ENCODE measurements at regions not wholly inside any gene's neighbourhood (a gene's known extent, or its start where the extent isn't known, plus 50 kb on each side); places are given as distances from the start of the nearest gene placed in this dataset.

DNA sequence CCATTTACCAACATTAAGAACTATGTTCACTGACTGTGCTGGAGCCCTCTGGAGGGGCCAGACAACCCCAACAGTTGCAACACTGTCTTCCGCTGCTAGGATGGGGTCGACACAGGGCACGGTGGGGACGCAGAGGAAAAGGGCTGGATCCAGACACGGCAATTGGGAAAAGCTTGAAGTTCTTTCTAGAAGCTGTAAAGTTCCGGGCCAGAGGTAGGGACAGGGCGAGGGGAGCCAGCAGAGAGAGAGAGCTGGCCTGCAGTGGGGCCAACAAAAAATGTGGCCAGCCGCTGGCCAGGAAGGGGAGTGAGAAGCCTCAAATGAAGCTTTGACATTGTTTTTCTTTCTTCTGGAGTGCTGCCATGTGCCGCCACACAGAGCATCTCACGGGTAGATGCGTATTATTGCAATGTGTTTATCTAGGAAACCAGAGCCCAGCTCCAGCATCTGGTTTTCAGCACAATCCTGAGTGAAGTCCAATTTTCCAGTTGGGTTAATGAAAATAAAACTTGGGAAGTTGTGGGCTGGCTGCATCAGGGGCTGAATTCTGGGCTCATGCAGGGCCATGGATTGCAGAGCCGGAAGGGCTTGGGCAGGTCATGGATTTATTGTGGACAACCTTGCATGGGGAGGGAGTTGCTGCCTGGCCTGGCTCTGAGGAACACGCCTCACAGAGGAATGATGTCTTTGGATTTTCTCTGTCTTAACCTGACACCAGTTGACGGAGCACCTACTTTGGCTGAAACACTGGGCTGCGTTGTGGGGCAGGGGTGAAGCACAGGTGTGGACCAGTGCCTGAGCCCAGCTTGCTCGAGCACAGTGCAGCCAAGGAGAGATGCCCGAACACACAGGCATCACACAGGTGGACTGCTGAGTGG is 67.6 kb upstream of the AMPD3 start:
- DNase-seq (ENCODE audit: low read depth): no peak

DNA sequence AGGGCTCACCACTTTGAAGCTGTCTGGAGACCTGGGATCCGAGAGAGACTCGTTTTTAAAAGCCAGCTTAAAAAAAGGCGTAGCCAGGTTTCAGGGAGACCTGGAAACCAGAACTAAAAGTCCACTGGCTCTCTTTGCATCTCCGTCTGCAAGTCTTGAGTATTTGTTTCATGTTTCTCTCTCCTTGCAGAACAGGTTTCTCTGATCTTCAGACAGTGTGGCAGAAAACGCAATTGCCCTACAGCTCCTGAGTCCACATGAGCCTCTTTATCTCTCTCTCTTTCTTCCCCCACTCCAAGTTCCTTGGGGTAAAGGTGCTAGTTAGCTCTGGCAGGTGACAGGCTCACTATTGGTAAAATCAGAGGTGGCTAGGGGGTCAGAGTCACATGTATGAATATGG is 67.0 kb upstream of the AMPD3 start:
- no peak for DNase-seq (ENCODE audit: low read depth)

DNA sequence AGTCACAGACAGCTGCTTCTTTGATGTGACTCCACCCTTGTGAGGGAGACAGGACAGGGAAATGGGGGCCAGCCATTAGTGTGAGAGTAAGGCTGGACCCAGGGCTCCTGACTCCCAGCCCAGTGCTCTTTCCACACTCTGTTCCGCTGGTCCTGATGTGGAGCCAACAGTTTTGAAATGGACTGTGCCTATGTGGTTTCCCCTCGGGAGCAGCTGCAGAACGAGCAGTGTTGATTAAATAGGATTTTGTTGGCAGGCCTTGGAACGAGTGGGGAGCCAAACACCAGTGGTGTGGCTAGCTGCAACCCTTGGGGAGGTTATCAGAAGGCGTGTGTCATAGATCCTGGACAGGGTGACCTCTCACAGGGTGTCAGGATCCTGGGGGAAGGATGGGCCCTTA is 66.5 kb upstream of the AMPD3 start:
- no peak for DNase-seq (ENCODE audit: low read depth)

DNA sequence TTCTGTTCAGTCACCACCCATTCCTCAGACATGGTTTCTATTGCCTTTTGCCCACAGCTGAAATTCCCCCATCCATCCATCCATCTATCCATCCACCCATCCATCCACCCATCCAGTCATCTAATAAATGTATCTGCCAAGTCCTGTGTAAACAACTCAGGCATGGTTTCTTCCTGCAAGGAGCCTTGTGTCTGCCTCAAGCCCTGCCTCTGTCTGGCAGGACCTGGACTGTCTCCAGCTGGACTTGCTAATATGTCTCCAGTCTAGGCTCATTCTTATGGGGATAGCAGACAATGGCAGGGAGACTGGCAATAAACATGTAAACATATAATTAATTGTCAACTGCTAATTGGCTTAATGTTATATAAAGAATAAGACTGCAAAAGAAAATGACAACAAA is 64.7 kb upstream of the AMPD3 start:
- no peak for DNase-seq (ENCODE audit: low read depth)

DNA sequence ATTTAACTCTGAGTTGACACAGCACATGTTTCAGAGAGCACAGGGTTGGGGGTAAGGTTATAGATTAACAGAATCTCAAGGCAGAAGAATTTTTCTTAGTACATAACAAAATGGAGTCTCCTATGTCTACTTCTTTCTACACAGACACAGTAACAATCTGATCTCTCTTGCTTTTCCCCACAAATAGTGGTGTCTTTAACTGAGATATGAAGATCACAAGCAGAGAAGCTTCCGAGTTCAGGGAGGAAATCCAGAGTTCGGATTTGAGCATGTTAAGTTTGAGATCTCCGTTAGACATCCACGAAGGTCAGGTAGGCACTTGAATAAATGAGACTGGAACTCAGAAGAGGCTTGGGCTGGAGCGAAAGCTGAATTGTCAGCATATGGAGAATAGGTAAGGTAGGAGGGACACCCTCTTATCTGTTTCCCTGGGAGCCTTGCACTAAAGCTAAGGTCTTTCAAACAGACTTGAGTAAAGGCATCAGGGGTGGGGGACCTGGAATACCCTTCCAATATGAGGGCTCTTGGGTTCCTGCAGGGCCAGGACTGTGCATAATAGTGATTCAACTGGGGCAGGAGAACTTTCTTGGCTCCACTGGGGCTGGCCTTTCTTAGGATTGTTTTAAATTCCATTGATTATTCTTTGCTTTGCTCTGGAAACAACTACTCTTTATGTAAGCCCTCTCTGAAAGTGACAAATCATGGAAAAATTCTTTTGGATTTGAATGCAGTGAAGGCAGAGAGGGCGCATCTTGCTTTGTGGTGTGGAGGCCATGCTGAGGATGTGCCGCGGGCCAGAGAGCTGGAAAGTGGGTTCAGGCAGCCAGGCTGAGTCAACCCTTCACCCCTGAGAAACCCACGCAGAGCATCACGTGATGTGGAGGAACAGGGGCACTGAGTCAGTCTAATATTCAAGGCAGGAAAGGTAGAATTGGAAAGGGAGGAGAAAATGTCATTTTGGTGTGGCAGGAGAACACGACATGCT is 62.7 kb upstream of the AMPD3 start:
- DNase-seq (ENCODE audit: low read depth): no peak

DNA sequence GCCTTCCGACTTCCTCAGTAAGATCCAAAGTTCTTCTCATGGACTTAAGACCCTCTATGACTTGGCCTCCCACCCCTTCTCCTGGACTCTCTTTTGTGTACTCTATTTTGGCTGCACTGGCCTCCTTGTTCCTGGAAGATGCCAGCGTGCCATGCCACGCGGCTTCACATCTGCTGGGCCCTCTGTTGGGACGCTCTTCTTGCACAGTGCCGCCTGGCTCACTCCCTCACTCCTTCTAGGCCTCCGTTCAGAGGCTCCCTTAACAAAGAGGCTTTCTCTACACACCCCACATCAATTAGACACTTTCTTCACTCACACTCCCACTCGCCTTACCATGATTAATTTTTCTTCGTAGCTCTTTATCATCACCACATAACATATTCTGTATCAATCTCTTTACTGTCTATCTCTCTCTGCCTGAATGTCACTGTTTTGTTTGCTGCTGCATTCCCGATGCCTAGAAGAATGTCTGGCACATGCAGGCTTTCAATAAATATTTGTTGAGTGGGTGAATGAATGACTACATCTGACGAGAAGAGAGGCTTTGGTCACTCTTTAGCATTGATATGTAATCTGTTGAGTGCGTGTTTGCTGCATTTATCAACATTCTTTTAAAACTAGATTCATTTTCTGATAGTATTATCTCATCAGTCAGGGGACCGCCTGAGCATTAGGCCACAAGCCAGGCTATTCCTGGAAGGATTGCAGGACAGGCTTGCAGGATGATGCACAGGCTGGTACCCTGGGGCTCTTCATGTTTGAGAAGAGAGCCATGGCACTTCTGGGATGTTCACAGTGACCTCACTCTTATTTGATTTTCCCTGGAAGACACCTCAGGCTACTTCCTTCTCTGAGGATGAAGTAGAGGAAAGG is 60.6 kb upstream of the AMPD3 start:
- no peak for DNase-seq (ENCODE audit: low read depth)

DNA sequence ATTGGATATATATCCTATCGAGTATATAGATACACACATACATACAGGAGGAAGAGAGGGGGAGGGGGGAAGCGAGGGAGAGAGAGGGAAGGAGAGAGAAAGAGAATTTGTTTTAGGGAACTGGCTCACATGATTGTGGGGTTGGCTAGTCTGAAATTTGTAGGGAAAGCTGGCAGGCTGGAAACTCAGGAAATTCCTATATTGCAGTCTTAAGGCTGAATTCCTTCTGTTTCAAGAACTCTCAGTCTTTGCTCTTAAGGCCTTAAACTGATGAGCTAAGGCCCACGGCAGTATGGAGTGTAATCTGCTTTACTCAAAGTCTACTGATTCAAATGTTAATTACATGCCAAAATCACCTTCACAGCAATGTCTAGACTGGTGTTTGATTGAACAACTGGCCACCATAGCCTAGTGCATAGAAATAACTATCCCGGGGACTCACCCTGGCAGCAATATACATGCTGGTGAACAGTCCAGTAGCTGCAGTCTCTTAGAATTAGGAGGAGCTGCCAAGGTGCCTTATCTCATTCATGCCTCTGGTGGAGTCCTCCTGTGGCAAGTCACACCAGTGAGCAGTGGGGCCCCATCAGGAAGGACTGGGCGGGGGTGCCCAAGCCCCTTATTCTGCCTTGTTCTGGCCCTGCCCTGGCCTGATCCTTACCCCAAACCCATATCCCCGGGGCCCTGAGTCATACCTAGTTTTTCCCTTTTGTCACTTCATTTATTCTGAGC is 59.7 kb upstream of the AMPD3 start:
- DNase-seq (ENCODE audit: low read depth): no peak

DNA sequence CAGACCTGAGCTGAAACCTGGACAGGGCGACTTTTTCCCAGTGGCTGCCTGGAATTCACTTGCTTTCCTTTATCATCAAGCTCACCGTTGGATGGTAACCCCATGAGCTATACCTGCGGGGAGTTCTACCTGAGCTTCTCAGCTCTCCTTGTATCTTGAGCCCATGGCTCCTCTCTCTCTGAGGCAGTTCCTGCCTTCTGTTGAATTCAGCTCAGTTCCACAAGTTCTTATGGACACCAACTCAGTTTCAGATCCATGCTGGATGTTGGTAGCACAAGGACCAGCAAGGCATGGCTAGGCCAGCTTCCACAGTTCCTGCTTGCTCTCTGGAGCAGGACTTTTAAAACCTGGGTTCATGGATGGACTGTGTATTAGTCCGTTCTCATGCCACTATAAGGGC is 58.3 kb upstream of the AMPD3 start:
- DNase-seq (ENCODE audit: low read depth): no peak

DNA sequence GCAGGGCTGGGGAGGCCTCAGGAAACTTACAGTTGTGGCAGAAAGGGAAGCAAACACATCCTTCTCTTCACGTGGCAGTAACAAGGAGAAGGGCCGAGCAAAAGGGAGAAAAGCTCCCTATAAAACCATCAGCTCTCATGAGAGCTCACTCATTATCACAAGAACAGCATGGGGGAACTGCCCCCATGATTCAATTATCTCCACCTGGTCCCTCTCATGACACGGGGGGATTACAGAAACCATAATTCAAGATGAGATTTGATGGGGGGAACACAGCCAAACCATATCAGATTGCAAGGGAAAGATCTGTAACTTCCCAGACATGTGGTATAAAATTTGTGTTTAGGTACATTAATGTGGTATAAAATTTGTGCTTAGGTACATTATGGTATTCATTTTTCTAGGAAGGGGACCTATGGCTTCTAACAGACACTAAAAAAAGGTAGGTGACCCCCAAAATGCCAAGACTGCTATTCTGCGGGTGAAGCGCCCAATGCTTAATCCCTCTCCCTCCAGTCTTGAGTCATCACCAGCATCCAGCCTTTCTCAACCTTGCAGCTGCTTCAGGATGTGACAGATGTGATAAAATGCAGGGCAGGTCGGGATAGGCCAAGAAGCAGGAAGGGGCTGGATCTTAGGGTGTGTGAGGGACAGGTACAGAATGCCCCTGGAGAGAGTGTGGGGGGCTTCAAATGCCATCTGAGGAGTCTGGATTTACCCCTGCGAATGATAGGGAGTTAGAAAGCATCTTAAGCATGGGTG is 57.7 kb upstream of the AMPD3 start:
- DNase-seq (ENCODE audit: low read depth): no peak

DNA sequence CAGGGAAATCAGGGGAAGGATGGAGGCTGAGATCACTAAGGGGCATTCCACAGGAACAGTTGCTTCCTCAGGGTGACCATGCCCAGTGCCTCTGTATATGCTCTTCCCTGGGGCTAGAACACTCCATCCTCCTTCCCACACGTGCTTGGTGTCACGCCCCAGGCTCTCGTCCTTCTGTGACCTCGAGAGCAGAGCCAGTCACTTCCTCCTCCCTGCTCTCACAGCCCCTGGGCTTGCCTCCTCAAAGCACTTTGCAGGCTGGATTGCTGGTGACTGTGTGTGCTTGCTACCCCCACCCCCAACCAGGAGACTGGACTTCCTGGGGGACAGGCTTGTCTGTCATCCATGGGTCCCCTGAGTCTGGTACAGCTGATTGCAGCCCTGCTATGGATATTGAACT is 56.5 kb upstream of the AMPD3 start:
- DNase-seq (ENCODE audit: low read depth): no peak

DNA sequence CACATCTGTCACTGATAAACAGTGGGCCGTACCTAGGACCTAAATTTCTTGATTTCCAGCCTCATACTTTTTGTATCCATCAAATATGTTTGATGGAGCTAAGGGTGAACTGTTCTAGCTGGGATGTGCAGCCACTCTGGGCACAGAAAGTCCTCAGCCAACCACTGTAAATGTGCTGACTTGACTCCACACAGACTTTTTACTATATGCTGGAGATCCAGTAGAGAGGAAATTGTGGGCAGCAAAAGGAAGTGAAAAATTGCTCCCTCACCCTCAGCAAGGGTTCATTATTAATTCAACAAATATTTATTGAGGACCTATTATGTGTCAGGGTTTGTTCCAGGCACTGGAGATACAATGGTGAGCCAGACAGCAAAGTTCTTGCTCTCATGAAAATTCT is 54.2 kb upstream of the AMPD3 start:
- DNase-seq (ENCODE audit: low read depth): no peak

DNA sequence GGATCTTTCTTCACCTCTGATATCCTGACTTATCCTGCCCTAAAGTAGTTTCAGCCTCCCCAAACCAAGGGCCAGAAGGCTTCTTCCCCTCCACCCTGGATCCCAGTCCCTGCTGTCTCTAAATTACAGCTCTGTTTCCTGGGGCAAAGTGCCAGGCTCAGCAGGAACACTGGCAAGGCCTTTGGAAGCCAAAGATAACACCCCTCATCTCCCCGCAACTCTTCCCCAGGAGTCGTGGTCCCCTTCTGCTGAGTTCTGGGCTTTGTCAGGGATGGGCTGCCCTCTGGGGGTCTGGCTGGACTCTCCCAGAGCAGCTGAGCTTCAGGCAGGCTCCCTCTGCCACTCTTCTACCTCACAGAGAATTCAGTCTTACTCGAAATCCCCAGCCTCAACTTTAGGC is 53.8 kb upstream of the AMPD3 start:
- no peak for DNase-seq (ENCODE audit: low read depth)

DNA sequence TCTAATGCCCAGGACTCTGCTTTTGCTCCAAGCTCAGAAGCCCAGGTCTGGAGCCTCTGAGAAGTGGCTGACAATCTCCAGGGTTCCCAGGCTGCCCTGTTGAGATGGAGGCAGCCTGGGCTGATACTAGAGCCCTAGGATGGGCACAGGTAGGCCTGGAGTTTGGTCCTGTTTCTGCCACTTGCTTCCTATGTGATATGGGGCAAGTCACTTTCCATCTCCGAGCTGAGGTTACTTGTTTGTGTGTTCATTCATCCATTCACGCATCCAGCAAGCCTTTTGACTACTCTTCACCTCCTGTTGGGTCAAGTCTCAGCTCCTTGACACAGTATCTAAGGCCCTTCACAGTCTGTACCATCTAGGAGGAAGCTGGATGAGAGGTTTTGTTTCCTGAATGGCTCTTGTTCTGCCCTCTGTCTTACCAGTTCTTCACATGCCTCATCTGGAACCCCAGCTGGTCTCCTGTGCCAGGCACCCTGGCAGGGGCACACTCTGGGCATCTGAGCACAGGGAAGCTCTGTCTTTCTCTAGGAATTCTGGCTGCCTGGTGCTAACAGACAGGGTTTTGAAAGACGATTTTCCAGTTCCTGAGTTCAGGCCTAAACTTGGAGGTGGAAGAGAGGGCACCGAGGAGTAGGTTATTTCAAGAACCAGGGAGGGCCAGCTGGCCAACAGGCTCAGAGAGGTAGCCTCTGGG is 53.2 kb upstream of the AMPD3 start:
- no peak for DNase-seq (ENCODE audit: low read depth)
